ENCODE measurements at regions not wholly inside any gene's neighbourhood (a gene's known extent, or its start where the extent isn't known, plus 50 kb on each side); places are given as distances from the start of the nearest gene placed in this dataset.

GRCh38 chr11:39249566-39250365 is 2209.7 kb downstream of the LRRC4C start:
- Mint-ChIP-seq H3K9me3 (ENCODE audit: low read depth) (peaks cover 9% of the 10 kb centered on the region), H3K27ac (no peak overlapping the region), H3K36me3 (ENCODE audit: insufficient read depth) (no peaks in the 10 kb centered on the region), H3K4me1 (ENCODE audit: low read depth) (no peaks in the 10 kb centered on the region), H3K27me3 (no peaks in the 10 kb centered on the region), H3K4me3 (ENCODE audit: low read depth) (no peak overlapping the region)
- no peak for DNase-seq (ENCODE audit: low spot score, unreplicated experiment)
- no peak for TF ChIP-seq CTCF (IDR thresholded peaks at IDR 0.05; ENCODE audit: unreplicated experiment)

- no peak for DNase-seq (ENCODE audit: low spot score, unreplicated experiment)
- H3K4me3 Mint-ChIP-seq (ENCODE audit: low read depth) = no peak overlapping the region
- H3K27me3 Mint-ChIP-seq = no peaks in the 10 kb centered on the region
These were observed 2211.8 kb downstream of the LRRC4C start for GRCh38 chr11:39247570-39248137.

GRCh38 chr11:39239553-39239952 is 2219.9 kb downstream of the LRRC4C start:
- Mint-ChIP-seq H3K27ac (no peak overlapping the region), H3K9me3 (ENCODE audit: low read depth) (peaks cover 6% of the 10 kb centered on the region), H3K4me1 (ENCODE audit: low read depth) (peaks cover 2% of the 10 kb centered on the region), H3K36me3 (ENCODE audit: insufficient read depth) (no peaks in the 10 kb centered on the region), H3K4me3 (ENCODE audit: low read depth) (no peak overlapping the region), H3K27me3 (no peaks in the 10 kb centered on the region)
- no peak for TF ChIP-seq CTCF (IDR thresholded peaks at IDR 0.05; ENCODE audit: unreplicated experiment)
- no peak for DNase-seq (ENCODE audit: low spot score, unreplicated experiment)

More at GRCh38 chr11:39247570-39248137, 2211.8 kb downstream of the LRRC4C start:
- no peak overlapping the region for H3K27ac Mint-ChIP-seq
- peaks cover 9% of the 10 kb centered on the region for H3K9me3 Mint-ChIP-seq (ENCODE audit: low read depth)
- no peaks in the 10 kb centered on the region for H3K4me1 Mint-ChIP-seq (ENCODE audit: low read depth)
- H3K36me3 Mint-ChIP-seq (ENCODE audit: insufficient read depth) = no peaks in the 10 kb centered on the region
- TF ChIP-seq CTCF (IDR thresholded peaks at IDR 0.05; ENCODE audit: unreplicated experiment) = no peak

- no peak for DNase-seq (ENCODE audit: low spot score, unreplicated experiment)
- Mint-ChIP-seq H3K9me3 (ENCODE audit: low read depth) (peaks cover 10% of the 10 kb centered on the region), H3K4me1 (ENCODE audit: low read depth) (peaks cover 2% of the 10 kb centered on the region), H3K4me3 (ENCODE audit: low read depth) (no peak overlapping the region), H3K36me3 (ENCODE audit: insufficient read depth) (no peaks in the 10 kb centered on the region), H3K27ac (no peak overlapping the region), H3K27me3 (no peaks in the 10 kb centered on the region)
- TF ChIP-seq CTCF (IDR thresholded peaks at IDR 0.05; ENCODE audit: unreplicated experiment) = no peak
These were observed 2222.5 kb downstream of the LRRC4C start for GRCh38 chr11:39236916-39237315.

- no peaks in the 10 kb centered on the region for H3K27me3 Mint-ChIP-seq
- peaks cover 5% of the 10 kb centered on the region for H3K4me1 Mint-ChIP-seq (ENCODE audit: low read depth)
- DNase-seq (ENCODE audit: low spot score, unreplicated experiment) = no peak
- no peak for TF ChIP-seq CTCF (IDR thresholded peaks at IDR 0.05; ENCODE audit: unreplicated experiment)
- H3K4me3 Mint-ChIP-seq (ENCODE audit: low read depth) = no peak overlapping the region
- H3K9me3 Mint-ChIP-seq (ENCODE audit: low read depth) = peaks cover 2% of the 10 kb centered on the region
- H3K36me3 Mint-ChIP-seq (ENCODE audit: insufficient read depth) = no peaks in the 10 kb centered on the region
- H3K27ac Mint-ChIP-seq = no peak overlapping the region
These were observed 2237.8 kb downstream of the LRRC4C start for GRCh38 chr11:39221550-39222138.
